HEK293T (cell line): ENCODE measurements at regions not wholly inside any gene's neighbourhood (a gene's known extent, or its start where the extent isn't known, plus 50 kb on each side); places are given as distances from the start of the nearest gene placed in this dataset.

Experiments used
- CTCF ChIA-PET: fragments of 350-600 bp; formaldehyde crosslinking; extraction: SDS; loops from one replicate; lab custom pipeline; 2021; ENCODE audit warnings: antibody characterized with exemption, inconsistent platforms; lab: Yijun Ruan, JAX
- POLR2A ChIA-PET: fragments of 350-600 bp; formaldehyde crosslinking; extraction: SDS; loops from one replicate; lab custom pipeline; 2020; ENCODE audit warnings: antibody characterized with exemption, inconsistent platforms; lab: Yijun Ruan, JAX
- DNase-seq: peaks from one replicate; pipeline ENCODE4 v3.0.0; 2012; ENCODE audit warnings: mixed read lengths; ENCODE audit errors: extremely low spot score
- ARNT ChIP-seq: fragments of 450-650 bp; IDR thresholded peaks from 2 replicates; pipeline ENCODE4 v1.6.1; 2017; ENCODE audit warnings: mild to moderate bottlenecking
- BHLHE40 ChIP-seq: fragments of 450-650 bp; IDR thresholded peaks from 2 replicates; pipeline ENCODE4 v1.6.1; 2016; ENCODE audit warnings: mild to moderate bottlenecking, moderate library complexity, borderline replicate concordance
- CTBP1 ChIP-seq: fragments of 450-650 bp; IDR thresholded peaks from 2 replicates; pipeline ENCODE4 v1.6.1; 2016; ENCODE audit warnings: borderline replicate concordance
- ELF4 ChIP-seq: fragments of 450-650 bp; IDR thresholded peaks from 2 replicates; pipeline ENCODE4 v1.6.1; 2017; ENCODE audit warnings: antibody characterized with exemption
- FOXA1 ChIP-seq: fragments of 450-650 bp; IDR thresholded peaks from 2 replicates; pipeline ENCODE4 v1.6.1; 2016; ENCODE audit warnings: mild to moderate bottlenecking
- FOXK2 ChIP-seq: fragments of 450-650 bp; IDR thresholded peaks from 2 replicates; pipeline ENCODE4 v1.6.1; 2016; ENCODE audit warnings: mild to moderate bottlenecking
- FOXM1 ChIP-seq: fragments of 450-650 bp; IDR thresholded peaks from 2 replicates; pipeline ENCODE4 v1.6.1; 2017; ENCODE audit warnings: mild to moderate bottlenecking, borderline replicate concordance
- HDGF ChIP-seq: fragments of 450-650 bp; IDR thresholded peaks from 2 replicates; pipeline ENCODE4 v1.6.1; 2017; ENCODE audit warnings: antibody characterized with exemption, borderline replicate concordance
- L3MBTL2 ChIP-seq: fragments of 450-650 bp; conservative IDR thresholded peaks from 2 replicates; pipeline ENCODE4 v1.6.1; 2016; ENCODE audit warnings: mild to moderate bottlenecking
- LEF1 ChIP-seq: fragments of 450-650 bp; IDR thresholded peaks from 2 replicates; pipeline ENCODE4 v1.6.1; 2017; ENCODE audit warnings: mild to moderate bottlenecking, borderline replicate concordance
- NFRKB ChIP-seq: fragments of 450-650 bp; IDR thresholded peaks from 2 replicates; pipeline ENCODE4 v1.6.1; 2016; ENCODE audit warnings: mild to moderate bottlenecking, moderate library complexity
- SP1 ChIP-seq: fragments of 450-650 bp; IDR thresholded peaks from 2 replicates; pipeline ENCODE4 v1.6.1; 2017
- SUZ12 ChIP-seq: fragments of 450-650 bp; IDR thresholded peaks from 2 replicates; pipeline ENCODE4 v1.6.1; 2016; ENCODE audit warnings: mild to moderate bottlenecking
- TARDBP ChIP-seq: fragments of 450-650 bp; IDR thresholded peaks from 2 replicates; pipeline ENCODE4 v1.6.1; 2016
- ZNF384 ChIP-seq: fragments of 450-650 bp; IDR thresholded peaks from 2 replicates; pipeline ENCODE4 v1.6.1; 2016
- TF ChIP-seq, protein P1 (sequence below): fragments of 450-650 bp; IDR thresholded peaks from 2 replicates; pipeline ENCODE4 v1.6.1; 2016

DNA sequence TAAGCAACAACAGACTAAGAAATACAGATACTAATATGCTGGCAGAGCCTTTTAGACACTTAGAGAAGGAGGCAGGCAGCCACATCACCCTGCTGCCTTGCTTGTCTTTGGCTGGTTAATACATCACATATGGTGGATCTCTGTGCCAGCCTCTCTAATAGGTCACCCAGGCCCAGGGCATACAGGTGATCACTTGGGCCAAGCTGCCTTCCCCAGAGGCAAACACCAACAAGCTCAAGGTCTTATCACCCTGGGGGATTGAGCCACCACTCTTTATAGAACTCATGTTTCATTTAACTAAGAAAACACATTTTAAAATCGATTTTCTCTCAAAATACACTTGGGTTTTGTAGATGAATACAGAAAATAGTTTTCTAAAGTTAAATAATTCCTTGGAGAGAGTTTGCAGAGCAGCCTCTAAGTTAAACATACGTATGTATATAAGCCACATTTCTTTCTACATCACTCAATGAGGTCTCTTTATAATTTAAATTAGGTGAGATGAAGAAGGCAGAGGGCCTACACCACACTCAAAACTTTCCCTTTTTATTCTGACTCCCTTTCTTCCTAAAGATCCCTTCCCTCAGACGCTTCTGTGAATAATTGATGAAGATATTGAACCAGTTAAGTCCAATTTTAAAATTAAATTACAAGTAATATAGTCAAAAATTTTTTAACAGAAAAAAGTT, 556.8 kb upstream of the GHITM start:
- CTCF ChIA-PET = no interaction called here
- TF ChIP-seq FOXK2 = no peak
- TF ChIP-seq ELF4 = no peak
- TF ChIP-seq, protein P1, sequence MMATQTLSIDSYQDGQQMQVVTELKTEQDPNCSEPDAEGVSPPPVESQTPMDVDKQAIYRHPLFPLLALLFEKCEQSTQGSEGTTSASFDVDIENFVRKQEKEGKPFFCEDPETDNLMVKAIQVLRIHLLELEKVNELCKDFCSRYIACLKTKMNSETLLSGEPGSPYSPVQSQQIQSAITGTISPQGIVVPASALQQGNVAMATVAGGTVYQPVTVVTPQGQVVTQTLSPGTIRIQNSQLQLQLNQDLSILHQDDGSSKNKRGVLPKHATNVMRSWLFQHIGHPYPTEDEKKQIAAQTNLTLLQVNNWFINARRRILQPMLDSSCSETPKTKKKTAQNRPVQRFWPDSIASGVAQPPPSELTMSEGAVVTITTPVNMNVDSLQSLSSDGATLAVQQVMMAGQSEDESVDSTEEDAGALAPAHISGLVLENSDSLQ = no peak
- no peak for TF ChIP-seq NFRKB
- TF ChIP-seq LEF1 = no peak
- TF ChIP-seq BHLHE40 = no peak
- TF ChIP-seq HDGF = no peak
- DNase-seq = no peak
- POLR2A ChIA-PET = no interaction called here

DNA sequence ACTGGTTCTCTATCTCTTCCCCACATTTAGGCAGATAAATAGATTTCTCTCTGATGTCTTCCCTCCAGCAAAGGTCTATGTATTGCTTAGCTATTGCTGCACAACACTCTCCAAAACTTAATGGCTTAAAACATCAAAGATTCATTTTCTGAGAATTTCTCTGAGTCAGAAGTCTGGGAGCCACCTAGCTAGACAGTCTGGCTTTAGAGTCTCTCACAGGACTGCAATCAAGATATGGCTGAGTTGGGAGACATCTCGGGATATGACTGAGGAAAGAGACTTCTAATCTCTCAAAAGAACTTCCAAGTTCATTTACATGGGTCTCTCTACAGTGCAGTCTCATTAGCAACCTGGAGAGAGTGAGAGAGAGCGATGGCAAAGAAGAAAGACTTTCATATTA, 553.6 kb upstream of the GHITM start:
- no peak for DNase-seq
- ChIA-PET POLR2A (no interaction called here), CTCF (no interaction called here)
- TF ChIP-seq ARNT = no peak
- no peak for TF ChIP-seq FOXM1
- TF ChIP-seq CTBP1 = no peak
- no peak for TF ChIP-seq L3MBTL2
- TF ChIP-seq NFRKB = no peak
- TF ChIP-seq SUZ12 = no peak
- TF ChIP-seq HDGF = no peak
- no peak for TF ChIP-seq FOXK2
- TF ChIP-seq LEF1 = no peak
- no peak for TF ChIP-seq ELF4
- TF ChIP-seq ZNF384 = no peak
- no peak for TF ChIP-seq FOXA1
- TF ChIP-seq BHLHE40 = no peak
- TF ChIP-seq SP1 = no peak
- TF ChIP-seq, protein P1 = no peak
- TF ChIP-seq TARDBP = no peak

DNA sequence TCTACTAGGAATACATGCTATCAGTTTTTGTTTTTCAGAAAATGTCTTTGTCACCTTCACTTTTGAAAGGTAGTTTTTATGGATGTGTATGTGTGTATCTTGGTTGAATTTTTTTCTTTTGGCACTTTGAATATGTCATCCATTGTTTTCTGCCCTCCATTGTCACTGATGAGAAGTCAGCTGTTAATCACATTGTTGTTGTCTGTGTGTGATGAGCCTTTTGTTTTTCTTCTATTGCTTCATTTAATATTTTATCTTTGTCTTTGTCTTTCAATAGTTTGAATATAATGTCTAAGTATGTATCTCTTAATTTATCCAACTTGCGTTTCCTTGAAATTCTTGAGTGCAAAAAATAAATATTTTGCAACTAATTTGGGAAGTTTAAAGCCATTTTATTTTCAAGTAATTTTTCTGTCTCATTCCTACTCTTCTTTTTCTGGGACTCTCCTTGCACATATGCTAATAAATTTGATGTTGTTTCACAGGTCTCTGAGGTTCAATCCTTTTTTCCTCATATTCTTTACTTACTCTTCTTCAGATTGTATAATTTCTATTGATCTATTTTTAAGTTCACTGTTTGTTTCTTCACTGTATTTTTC, 546.9 kb upstream of the GHITM start:
- DNase-seq = no peak
- CTCF ChIA-PET = no interaction called here
- no peak for TF ChIP-seq FOXK2
- no peak for TF ChIP-seq ELF4
- TF ChIP-seq LEF1 = no peak
- TF ChIP-seq, protein P1 = no peak
- TF ChIP-seq L3MBTL2 = no peak
- no peak for TF ChIP-seq FOXM1
- TF ChIP-seq ARNT = no peak
- no peak for TF ChIP-seq FOXA1
- TF ChIP-seq CTBP1 = no peak
- POLR2A ChIA-PET = no interaction called here

DNA sequence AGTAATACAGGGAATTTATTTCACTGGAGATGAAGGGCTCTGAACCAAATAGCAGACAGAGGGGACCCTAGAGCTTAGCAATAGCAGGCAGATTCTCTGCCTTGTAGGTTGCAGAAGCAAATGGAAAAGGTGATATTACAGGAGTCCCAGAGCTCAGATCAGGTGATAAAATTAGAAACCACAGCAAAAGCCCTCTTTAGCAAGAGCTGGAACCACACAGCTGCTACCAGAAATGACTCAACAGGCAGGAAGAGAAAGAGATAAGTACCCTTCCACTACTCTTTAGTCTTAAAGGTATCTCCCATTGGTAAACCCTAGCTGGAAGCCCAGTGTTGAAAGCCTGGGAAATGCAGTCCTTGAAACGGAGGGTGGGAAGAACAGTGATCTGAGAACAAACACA, 535.6 kb upstream of the GHITM start:
- no peak for DNase-seq
- POLR2A ChIA-PET = no interaction called here
- CTCF ChIA-PET = no interaction called here
- TF ChIP-seq CTBP1 (no peak), TARDBP (no peak), FOXA1 (no peak), HDGF (no peak), FOXK2 (no peak), FOXM1 (no peak), L3MBTL2 (no peak), BHLHE40 (no peak), SUZ12 (no peak), ZNF384 (no peak), SP1 (no peak), NFRKB (no peak), ELF4 (no peak), LEF1 (no peak), ARNT (no peak)
- TF ChIP-seq, protein P1 = no peak

DNA sequence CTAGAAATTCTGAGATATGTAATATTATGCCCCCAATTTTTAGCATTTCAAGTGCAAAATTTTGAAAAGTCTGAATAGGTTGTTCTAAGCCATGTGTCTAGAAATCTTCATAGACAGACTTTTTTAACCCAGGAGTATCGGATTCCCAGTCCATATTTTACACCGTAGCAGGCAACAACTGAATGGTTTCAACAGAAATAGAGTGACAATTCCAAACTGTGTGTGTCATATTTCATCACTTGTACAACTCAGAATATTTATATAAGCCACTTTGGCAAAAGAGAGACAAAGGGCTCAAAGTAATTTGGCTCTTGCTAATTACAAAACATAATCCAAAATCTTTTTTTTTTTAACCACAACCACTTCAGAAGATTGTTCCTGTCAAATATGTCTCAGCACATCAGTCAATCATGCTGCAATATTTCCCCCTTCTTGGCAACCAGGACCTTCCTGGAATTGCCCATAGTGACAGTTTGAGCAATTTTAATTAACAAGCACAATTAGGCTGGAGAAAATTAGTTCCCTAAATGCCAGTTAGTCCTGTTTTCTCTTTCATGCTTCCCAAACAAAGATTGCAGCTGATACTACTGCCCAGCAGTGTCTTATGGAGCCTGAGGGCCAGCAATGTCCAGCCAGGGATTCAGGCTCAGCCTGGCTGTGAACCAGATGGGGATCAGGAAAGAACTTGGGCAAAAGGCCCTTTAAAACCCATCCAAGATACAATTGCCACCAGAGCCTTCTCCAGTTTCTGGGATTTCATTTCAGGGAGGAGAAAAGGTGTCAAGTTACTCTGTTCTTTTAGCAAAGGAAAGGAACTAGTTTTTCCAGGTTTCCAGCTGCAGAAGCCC, 533.3 kb upstream of the GHITM start:
- DNase-seq = no peak
- TF ChIP-seq HDGF (no peak), ARNT (no peak), SP1 (no peak), FOXA1 (no peak), FOXM1 (no peak), SUZ12 (no peak), ZNF384 (no peak), LEF1 (no peak), ELF4 (no peak), L3MBTL2 (no peak), NFRKB (no peak), CTBP1 (no peak), BHLHE40 (no peak), FOXK2 (no peak), TARDBP (no peak)
- TF ChIP-seq, protein P1 = no peak
- POLR2A ChIA-PET = no interaction called here
- CTCF ChIA-PET = no interaction called here
